ENCODE measurements at regions not wholly inside any gene's neighbourhood (a gene's known extent, or its start where the extent isn't known, plus 50 kb on each side); places are given as distances from the start of the nearest gene placed in this dataset.

GRCh38 chr5:149441986-149442385 lies 62.9 kb upstream of the IL17B start:
- no peak overlapping the region for H3K4me3 ChIP-seq
- H3K4me1 ChIP-seq = peaks cover 9% of the 10 kb centered on the region
- no peaks in the 10 kb centered on the region for H3K9me3 ChIP-seq (replicated peaks)
- H3K27me3 ChIP-seq = peaks cover 3% of the 10 kb centered on the region; the same call in 1 of the 2 replicates
- no peak overlapping the region for H3K27ac ChIP-seq
- no peak for DNase-seq
- no peaks in the 10 kb centered on the region for H3K36me3 ChIP-seq

- Histone ChIP-seq H3K4me1 (peaks cover 9% of the 10 kb centered on the region), H3K36me3 (no peaks in the 10 kb centered on the region), H3K9me3 (replicated peaks) (no peaks in the 10 kb centered on the region), H3K27ac (no peak overlapping the region), H3K27me3 (peaks cover 6% of the 10 kb centered on the region; the same call in 1 of the 2 replicates), H3K4me3 (no peak overlapping the region)
- DNase-seq = no peak
Measured at GRCh38 chr5:149441194-149441753, 62.2 kb upstream of the IL17B start.

- Histone ChIP-seq H3K4me3 (no peak overlapping the region), H3K27me3 (peaks cover 6% of the 10 kb centered on the region; the same call in 1 of the 2 replicates), H3K36me3 (no peaks in the 10 kb centered on the region), H3K9me3 (replicated peaks) (no peaks in the 10 kb centered on the region), H3K4me1 (peaks cover 6% of the 10 kb centered on the region; the same call in 1 of the 2 replicates), H3K27ac (no peak overlapping the region)
- DNase-seq = no peak
Measured at GRCh38 chr5:149439899-149440542, 60.9 kb upstream of the IL17B start.

GRCh38 chr5:149438711-149439132 lies 59.6 kb upstream of the IL17B start:
- Histone ChIP-seq H3K27me3 (peaks cover 6% of the 10 kb centered on the region; the same call in 1 of the 2 replicates), H3K36me3 (no peaks in the 10 kb centered on the region), H3K27ac (no peak overlapping the region), H3K4me1 (peaks cover 6% of the 10 kb centered on the region; the same call in 1 of the 2 replicates), H3K9me3 (replicated peaks) (no peaks in the 10 kb centered on the region), H3K4me3 (no peak overlapping the region)
- DNase-seq = no peak

- peaks cover 6% of the 10 kb centered on the region; the same call in 1 of the 2 replicates for H3K4me1 ChIP-seq
- peaks cover 6% of the 10 kb centered on the region; the same call in 1 of the 2 replicates for H3K27me3 ChIP-seq
- no peak overlapping the region for H3K27ac ChIP-seq
- H3K36me3 ChIP-seq = no peaks in the 10 kb centered on the region
- DNase-seq = no peak
- no peaks in the 10 kb centered on the region for H3K9me3 ChIP-seq (replicated peaks)
- no peak overlapping the region for H3K4me3 ChIP-seq
Measured at GRCh38 chr5:149438281-149438680, 59.2 kb upstream of the IL17B start.

- DNase-seq = no peak
- Histone ChIP-seq H3K27ac (no peak overlapping the region), H3K27me3 (peaks cover 6% of the 10 kb centered on the region; the same call in 1 of the 2 replicates), H3K4me1 (peaks cover 6% of the 10 kb centered on the region; the same call in 1 of the 2 replicates), H3K9me3 (replicated peaks) (no peaks in the 10 kb centered on the region), H3K4me3 (no peak overlapping the region), H3K36me3 (no peaks in the 10 kb centered on the region)
Measured at GRCh38 chr5:149437391-149438040, 58.4 kb upstream of the IL17B start.

GRCh38 chr5:149435660-149436059 lies 56.6 kb upstream of the IL17B start:
- Histone ChIP-seq H3K4me3 (no peak overlapping the region), H3K27ac (no peak overlapping the region), H3K4me1 (peaks cover 6% of the 10 kb centered on the region; the same call in 1 of the 2 replicates), H3K9me3 (replicated peaks) (no peaks in the 10 kb centered on the region), H3K36me3 (no peaks in the 10 kb centered on the region), H3K27me3 (peaks cover 6% of the 10 kb centered on the region; the same call in 1 of the 2 replicates)
- no peak for DNase-seq

- Histone ChIP-seq H3K4me1 (peaks cover 6% of the 10 kb centered on the region; the same call in 1 of the 2 replicates), H3K4me3 (no peak overlapping the region), H3K9me3 (replicated peaks) (no peaks in the 10 kb centered on the region), H3K36me3 (no peaks in the 10 kb centered on the region), H3K27ac (no peak overlapping the region), H3K27me3 (peaks cover 3% of the 10 kb centered on the region; the same call in 1 of the 2 replicates)
- no peak for DNase-seq
Measured at GRCh38 chr5:149435015-149435376, 55.9 kb upstream of the IL17B start.

GRCh38 chr5:149434162-149435014 lies 55.3 kb upstream of the IL17B start:
- Histone ChIP-seq H3K4me3 (no peak overlapping the region), H3K27me3 (peaks cover 3% of the 10 kb centered on the region; the same call in 1 of the 2 replicates), H3K9me3 (replicated peaks) (no peaks in the 10 kb centered on the region), H3K36me3 (no peaks in the 10 kb centered on the region), H3K27ac (no peak overlapping the region), H3K4me1 (peaks cover 6% of the 10 kb centered on the region; the same call in 1 of the 2 replicates)
- peak; percentile 65 to 84 for DNase-seq

- H3K4me1 ChIP-seq = peaks cover 6% of the 10 kb centered on the region
- no peak overlapping the region for H3K4me3 ChIP-seq
- no peaks in the 10 kb centered on the region for H3K9me3 ChIP-seq (replicated peaks)
- DNase-seq = no peak
- H3K27ac ChIP-seq = no peak overlapping the region
- H3K36me3 ChIP-seq = no peaks in the 10 kb centered on the region
- H3K27me3 ChIP-seq = peaks cover 3% of the 10 kb centered on the region; the same call in 1 of the 2 replicates
Measured at GRCh38 chr5:149433524-149434131, 54.5 kb upstream of the IL17B start.

GRCh38 chr5:149432911-149433401 lies 53.9 kb upstream of the IL17B start:
- peaks cover 3% of the 10 kb centered on the region; the same call in 1 of the 2 replicates for H3K27me3 ChIP-seq
- H3K27ac ChIP-seq = no peak overlapping the region
- no peaks in the 10 kb centered on the region for H3K9me3 ChIP-seq (replicated peaks)
- H3K4me3 ChIP-seq = no peak overlapping the region
- no peaks in the 10 kb centered on the region for H3K36me3 ChIP-seq
- H3K4me1 ChIP-seq = peaks cover under 1% of the 10 kb centered on the region
- no peak for DNase-seq

GRCh38 chr5:149432376-149432775 lies 53.3 kb upstream of the IL17B start:
- H3K4me3 ChIP-seq = no peak overlapping the region
- H3K27me3 ChIP-seq = peaks cover 3% of the 10 kb centered on the region; the same call in 1 of the 2 replicates
- no peaks in the 10 kb centered on the region; the same call in 1 of the 2 replicates for H3K4me1 ChIP-seq
- H3K9me3 ChIP-seq (replicated peaks) = no peaks in the 10 kb centered on the region
- no peaks in the 10 kb centered on the region for H3K36me3 ChIP-seq
- no peak for DNase-seq
- H3K27ac ChIP-seq = no peak overlapping the region

GRCh38 chr5:149429839-149430721 lies 51.0 kb upstream of the IL17B start:
- Histone ChIP-seq H3K27ac (no peak overlapping the region), H3K27me3 (no peaks in the 10 kb centered on the region), H3K36me3 (no peaks in the 10 kb centered on the region), H3K4me3 (no peak overlapping the region), H3K9me3 (replicated peaks) (no peaks in the 10 kb centered on the region), H3K4me1 (no peaks in the 10 kb centered on the region; the same call in 1 of the 2 replicates)
- no peak for DNase-seq

Data from SJCRH30 (cell line).